ENCODE measurements at regions not wholly inside any gene's neighbourhood (a gene's known extent, or its start where the extent isn't known, plus 50 kb on each side); places are given as distances from the start of the nearest gene placed in this dataset.

GRCh38 chrX:22666441-22666840 lies 333.3 kb upstream of the DDX53 start:
- no peak for TF ChIP-seq EZH2 (optimal IDR thresholded peaks at IDR 0.05; ENCODE audit: low read depth, low read length)
- no peak for TF ChIP-seq CTCF (IDR thresholded peaks at IDR 0.05; ENCODE audit: low read length)

Data from MM.1S (cell line).